H1 (cell line): ENCODE measurements at regions not wholly inside any gene's neighbourhood (a gene's known extent, or its start where the extent isn't known, plus 50 kb on each side); places are given as distances from the start of the nearest gene placed in this dataset.

Experiments used
- CTCF ChIA-PET: fragments of 300-600 bp; sonication (Branson Sonifier 250); formaldehyde crosslinking; loops from one replicate; lab custom pipeline; 2021; ENCODE audit not compliant: partially characterized antibody; lab: Charles Lee
- POLR2A ChIA-PET: fragments of 300-600 bp; sonication (Branson Sonifier 250); formaldehyde crosslinking; loops from one replicate; lab custom pipeline; 2021; ENCODE audit warnings: inconsistent platforms; ENCODE audit not compliant: partially characterized antibody; lab: Charles Lee
- DNase-seq, 2 experiments: peaks; one replicate each; pipeline versions ENCODE4 v3.0.0 to v3.0.0-alpha.2; 2010 to 2022; ENCODE audit warnings: low spot score in 2 of 2, low read depth in 1 of 2, mixed read lengths in 1 of 2
- FAIRE-seq: peaks from 2 replicates; lab custom pipeline; 2011; peaks lifted over from hg19 to GRCh38; lab: Jason Lieb, UNC
- H2AFZ ChIP-seq: 2 replicates; pipeline ENCODE4 v1.8.1; 2012; ENCODE audit warnings: low read length, inconsistent platforms
- H2AK5ac ChIP-seq: 2 replicates; pipeline ENCODE4 v1.6.1; 2013; ENCODE audit warnings: low read depth, low read length
- H2BK120ac ChIP-seq: replicated peaks from 2 replicates; pipeline ENCODE3; 2013; ENCODE audit warnings: low read depth, low read length, inconsistent platforms
- H2BK12ac ChIP-seq: 2 replicates; pipeline ENCODE4 v1.6.1; 2013; ENCODE audit warnings: low read depth, low read length
- H2BK15ac ChIP-seq: 2 replicates; pipeline ENCODE4 v1.6.1; 2013; ENCODE audit warnings: low read length
- H2BK20ac ChIP-seq: 2 replicates; pipeline ENCODE4 v1.6.1; 2013; ENCODE audit warnings: low read length
- H2BK5ac ChIP-seq: 2 replicates; pipeline ENCODE4 v1.6.1; 2013; ENCODE audit warnings: low read depth, low read length
- H3K14ac ChIP-seq: 2 replicates; pipeline ENCODE4 v1.6.1; 2013; ENCODE audit warnings: inconsistent platforms; ENCODE audit not compliant: insufficient read length
- H3K18ac ChIP-seq: 2 replicates; pipeline ENCODE4 v1.6.1; 2013; ENCODE audit warnings: low read length; ENCODE audit errors: extremely low read depth
- H3K23ac ChIP-seq: 2 replicates; pipeline ENCODE4 v1.6.1; 2013; ENCODE audit warnings: inconsistent platforms; ENCODE audit not compliant: insufficient read length
- H3K23me2 ChIP-seq: 2 replicates; pipeline ENCODE4 v1.6.1; 2013; ENCODE audit warnings: low read depth, low read length
- H3K27ac ChIP-seq: 2 replicates; pipeline ENCODE4 v1.6.1; 2011; ENCODE audit warnings: low read depth, low read length, inconsistent platforms
- H3K27me3 ChIP-seq, 4 experiments: replicated peaks in 1 of 4; 1 replicate in 1 of 4; 2 replicates in 3 of 4; pipeline versions ENCODE4 v1.6.1 to v1.8.1; 2011 to 2013; ENCODE audit warnings: low read length in 3 of 4, mild to moderate bottlenecking in 3 of 4, inconsistent platforms in 2 of 4, mixed read lengths in 2 of 4, moderate library complexity in 1 of 4; ENCODE audit not compliant: control insufficient read depth in 3 of 4, insufficient read depth in 3 of 4; ENCODE audit errors: extremely low read depth in 1 of 4
- H3K36me3 ChIP-seq, 4 experiments: 2 replicates each; pipeline versions ENCODE4 v1.6.1 to v1.8.1; 2011 to 2013; ENCODE audit warnings: mild to moderate bottlenecking in 4 of 4, low read length in 3 of 4, moderate library complexity in 2 of 4, control low read depth in 1 of 4, inconsistent platforms in 1 of 4; ENCODE audit not compliant: insufficient read depth in 4 of 4, control insufficient read depth in 2 of 4
- H3K4ac ChIP-seq: replicated peaks from 2 replicates; pipeline ENCODE3; 2013; ENCODE audit warnings: low read length, low read depth, mixed read lengths, inconsistent platforms; ENCODE audit not compliant: insufficient read length
- H3K4me1 ChIP-seq, 4 experiments: replicated peaks in 1 of 4; 1 replicate in 1 of 4; 2 replicates in 3 of 4; pipeline versions ENCODE4 v1.6.1 to v1.8.1; 2011 to 2013; ENCODE audit warnings: low read length in 3 of 4, inconsistent platforms in 2 of 4, mixed read lengths in 1 of 4; ENCODE audit not compliant: insufficient read depth in 4 of 4, control insufficient read depth in 3 of 4
- H3K4me2 ChIP-seq, 2 experiments: 2 replicates each; pipeline versions ENCODE4 v1.6.1 to v1.8.1; 2011 to 2013; ENCODE audit warnings: low read depth in 2 of 2, low read length in 2 of 2, control low read depth in 1 of 2, inconsistent platforms in 1 of 2, mild to moderate bottlenecking in 1 of 2; ENCODE audit not compliant: insufficient read depth in 1 of 2
- H3K4me3 ChIP-seq, 4 experiments: fragments of 200-600, 300-600 bp in 1 of 4; sonication (generic), shearing (Covaris generic), sonication (Bioruptor Twin) in 1 of 4; 2 replicates each; pipeline versions ENCODE4 v1.5.1 to v1.8.1; 2011 to 2016; ENCODE audit warnings: low read length in 4 of 4, low read depth in 3 of 4, control low read depth in 2 of 4, inconsistent platforms in 2 of 4, mild to moderate bottlenecking in 2 of 4, mixed read lengths in 1 of 4, moderate library complexity in 1 of 4; ENCODE audit not compliant: insufficient read depth in 2 of 4; ENCODE audit errors: extremely low read depth in 1 of 4
- H3K56ac ChIP-seq: replicated peaks from 2 replicates; pipeline ENCODE3; 2013; ENCODE audit warnings: low read depth, mild to moderate bottlenecking, mixed read lengths, low read length, inconsistent platforms; ENCODE audit not compliant: insufficient read length
- H3K79me1 ChIP-seq: 2 replicates; pipeline ENCODE4 v1.6.1; 2013; ENCODE audit warnings: low read depth, low read length, control low read depth
- H3K79me2 ChIP-seq, 2 experiments: 2 replicates each; pipeline versions ENCODE4 v1.6.1 to v1.8.1; 2012 to 2013; ENCODE audit warnings: low read length in 2 of 2, mild to moderate bottlenecking in 2 of 2, inconsistent platforms in 1 of 2; ENCODE audit not compliant: insufficient read depth in 2 of 2, control insufficient read depth in 1 of 2
- H3K9ac ChIP-seq, 4 experiments: replicated peaks in 1 of 4; 1 replicate in 1 of 4; 2 replicates in 3 of 4; pipeline versions ENCODE4 v1.6.1 to v1.8.1; 2011 to 2013; ENCODE audit warnings: low read depth in 3 of 4, low read length in 3 of 4, control low read depth in 2 of 4, mild to moderate bottlenecking in 2 of 4, moderate library complexity in 2 of 4, inconsistent platforms in 1 of 4; ENCODE audit errors: extremely low read depth in 1 of 4
- H3K9me3 ChIP-seq, 2 experiments: 2 replicates each; pipeline versions ENCODE4 v1.6.1 to v1.8.1; 2012 to 2013; ENCODE audit warnings: mild to moderate bottlenecking in 2 of 2, moderate library complexity in 2 of 2, control low read depth in 1 of 2, inconsistent platforms in 1 of 2, low read depth in 1 of 2, low read length in 1 of 2, mixed read lengths in 1 of 2; ENCODE audit not compliant: insufficient read depth in 2 of 2
- H4K20me1 ChIP-seq, 2 experiments: replicated peaks in 1 of 2; 2 replicates each; pipeline versions ENCODE3 to v1.8.1; 2011 to 2013; ENCODE audit warnings: inconsistent platforms in 2 of 2, low read length in 2 of 2, mild to moderate bottlenecking in 1 of 2; ENCODE audit not compliant: insufficient read depth in 2 of 2, control insufficient read depth in 1 of 2
- H4K5ac ChIP-seq: 2 replicates; pipeline ENCODE4 v1.6.1; 2013; ENCODE audit warnings: low read length, low read depth, mixed read lengths, inconsistent platforms; ENCODE audit not compliant: insufficient read length
- H4K8ac ChIP-seq: 2 replicates; pipeline ENCODE4 v1.8.0; 2013; ENCODE audit warnings: mild to moderate bottlenecking, moderate library complexity, low read length, inconsistent platforms; ENCODE audit not compliant: insufficient read depth; ENCODE audit errors: extremely low read depth
- H4K91ac ChIP-seq: replicated peaks from 2 replicates; pipeline ENCODE3; 2013; ENCODE audit warnings: low read length, mixed read lengths, inconsistent platforms; ENCODE audit not compliant: insufficient read length
- CHD2 ChIP-seq: IDR thresholded peaks from 2 replicates; pipeline ENCODE4 v1.6.1; 2012; ENCODE audit warnings: low read length, improper control_type of control experiment
- EGR1 ChIP-seq: IDR thresholded peaks from 2 replicates; pipeline ENCODE4 v1.6.1; 2011; ENCODE audit warnings: low read depth, low read length, borderline replicate concordance
- FOSL1 ChIP-seq: IDR thresholded peaks from 2 replicates; pipeline ENCODE4 v1.6.1; 2011; ENCODE audit warnings: mild to moderate bottlenecking, low read depth, low read length, moderate library complexity; ENCODE audit not compliant: insufficient read depth
- MAFK ChIP-seq: IDR thresholded peaks from 2 replicates; pipeline ENCODE4 v1.6.1; 2012; ENCODE audit warnings: low read depth, mild to moderate bottlenecking, improper control_type of control experiment, low read length
- NANOG ChIP-seq: IDR thresholded peaks from 2 replicates; pipeline ENCODE4 v1.6.1; 2011; ENCODE audit warnings: low read length, low read depth, mild to moderate bottlenecking, inconsistent platforms; ENCODE audit not compliant: insufficient read depth, poor library complexity, severe bottlenecking
- POLR2AphosphoS5 ChIP-seq: IDR thresholded peaks from 2 replicates; pipeline ENCODE4 v1.6.1; 2011; ENCODE audit warnings: low read depth, low read length
- WGBS, 2 experiments: shearing (Covaris generic) in 1 of 2; methylation state at CpG; one replicate each; pipeline versions ENCODE4 v1.1.6 to v1.1.7; 2013 to 2015; ENCODE audit warnings: low lambda C conversion rate in 2 of 2, mixed read lengths in 2 of 2, inconsistent platforms in 1 of 2, low coverage in 1 of 2, missing lambda C conversion rate in 1 of 2; ENCODE audit not compliant: insufficient replicate concordance in 2 of 2, insufficient coverage in 1 of 2, insufficient read length in 1 of 2; ENCODE audit errors: extremely low coverage in 1 of 2, missing lambda C conversion rate in 1 of 2; 5-methylcytosine and 5-hydroxymethylcytosine counted together
- TF ChIP-seq, protein P1 (sequence below), 3 experiments: IDR thresholded peaks; 1 replicate in 2 of 3; 2 replicates in 1 of 3; pipeline versions ENCODE4 v1.5.1 to v1.6.1; 2011; ENCODE audit warnings: low read length in 3 of 3, mild to moderate bottlenecking in 3 of 3, inconsistent platforms in 2 of 3, low read depth in 1 of 3, moderate library complexity in 1 of 3; ENCODE audit not compliant: insufficient read depth in 1 of 3; ENCODE audit errors: control extremely low read depth in 1 of 3

- no peak overlapping the region for H3K4me2 ChIP-seq
- H3K23ac ChIP-seq = no peak overlapping the region
- H3K79me2 ChIP-seq = no peaks in the 10 kb centered on the region
- no peak for FAIRE-seq
- H3K18ac ChIP-seq = peak overlapping the region; percentile 32
- H3K4ac ChIP-seq = no peak overlapping the region
- no peaks in the 10 kb centered on the region for H3K36me3 ChIP-seq
- H2BK120ac ChIP-seq = no peak overlapping the region
- H3K9ac ChIP-seq = no peak overlapping the region
- no peak overlapping the region for H2BK5ac ChIP-seq
- 0 out of 2 replicates have a peak, but pooled peaks cover 2% of the 10 kb centered on the region for H3K79me1 ChIP-seq
- H3K14ac ChIP-seq = no peak overlapping the region
- peak overlapping the region; percentile 61; the same call in 1 of the 2 replicates for H2BK20ac ChIP-seq
- H2BK15ac ChIP-seq = no peak overlapping the region
- 0 out of 2 replicates have a peak overlapping the region, but pooled peaks have one; percentile 35 for H4K8ac ChIP-seq
- H3K56ac ChIP-seq = no peak overlapping the region
- ChIA-PET POLR2A (no interaction called here), CTCF (no interaction called here)
- TF ChIP-seq, protein P1, sequence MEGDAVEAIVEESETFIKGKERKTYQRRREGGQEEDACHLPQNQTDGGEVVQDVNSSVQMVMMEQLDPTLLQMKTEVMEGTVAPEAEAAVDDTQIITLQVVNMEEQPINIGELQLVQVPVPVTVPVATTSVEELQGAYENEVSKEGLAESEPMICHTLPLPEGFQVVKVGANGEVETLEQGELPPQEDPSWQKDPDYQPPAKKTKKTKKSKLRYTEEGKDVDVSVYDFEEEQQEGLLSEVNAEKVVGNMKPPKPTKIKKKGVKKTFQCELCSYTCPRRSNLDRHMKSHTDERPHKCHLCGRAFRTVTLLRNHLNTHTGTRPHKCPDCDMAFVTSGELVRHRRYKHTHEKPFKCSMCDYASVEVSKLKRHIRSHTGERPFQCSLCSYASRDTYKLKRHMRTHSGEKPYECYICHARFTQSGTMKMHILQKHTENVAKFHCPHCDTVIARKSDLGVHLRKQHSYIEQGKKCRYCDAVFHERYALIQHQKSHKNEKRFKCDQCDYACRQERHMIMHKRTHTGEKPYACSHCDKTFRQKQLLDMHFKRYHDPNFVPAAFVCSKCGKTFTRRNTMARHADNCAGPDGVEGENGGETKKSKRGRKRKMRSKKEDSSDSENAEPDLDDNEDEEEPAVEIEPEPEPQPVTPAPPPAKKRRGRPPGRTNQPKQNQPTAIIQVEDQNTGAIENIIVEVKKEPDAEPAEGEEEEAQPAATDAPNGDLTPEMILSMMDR (IDR thresholded peaks at IDR 0.05; ENCODE audit: control extremely low read depth in 1 of 3, insufficient read depth in 1 of 3, low read depth in 1 of 3, low read length in 3 of 3) = no peak
- TF ChIP-seq NANOG (no peak), MAFK (no peak), EGR1 (no peak), CHD2 (no peak), FOSL1 (no peak), POLR2AphosphoS5 (no peak)
- peaks cover 0 to 12% (median 5%) of the 10 kb centered on the region in 4 experiments; a peak in 6 of 7 replicates for H3K4me1 ChIP-seq
- no peak overlapping the region for H3K27ac ChIP-seq
- peaks cover 9 to 12% of the 10 kb centered on the region in 2 experiments for H3K9me3 ChIP-seq
- H2BK12ac ChIP-seq = no peak overlapping the region; the same call in 1 of the 2 replicates
- WGBS, 2 experiments = 91% methylated on average over 12 of the region's 20 CpGs; no CpG with 5 or more reads in 1 of the 2 experiments
- no peak overlapping the region for H4K91ac ChIP-seq
- no peak overlapping the region for H3K4me3 ChIP-seq
- H2AK5ac ChIP-seq = no peak overlapping the region
- no peaks in the 10 kb centered on the region for H3K23me2 ChIP-seq
- H4K20me1 ChIP-seq = no peaks in the 10 kb centered on the region
- DNase-seq = peak in 1 of 2 experiments; percentile 43
- no peaks in the 10 kb centered on the region; a peak in 1 of 7 replicates for H3K27me3 ChIP-seq
- H2AFZ ChIP-seq = no peak overlapping the region
- H4K5ac ChIP-seq = peak overlapping the region; percentile 30
These were observed 99.2 kb downstream of the PDGFA start for GRCh38 chr7:420142-421093.
